NCI-H748 treated with DMSO at 0.1 percent for 48 hours (cell line): ENCODE measurements at regions not wholly inside any gene's neighbourhood (a gene's known extent, or its start where the extent isn't known, plus 50 kb on each side); places are given as distances from the start of the nearest gene placed in this dataset.

Experiments
- DNase-seq: peaks from one replicate; lab custom pipeline; 2025; lab: John Stamatoyannopoulos, UW

- DNase-seq, result no peak
Measured at GRCh38 chr6:146865756-146866379, 267.1 kb downstream of the ADGB start.

- DNase-seq, result no peak
Measured at GRCh38 chr6:146866731-146867414, 268.1 kb downstream of the ADGB start.

GRCh38 chr6:146868671-146869209 is 270.0 kb downstream of the ADGB start:
- no peak for DNase-seq

- DNase-seq, result no peak
Measured at GRCh38 chr6:146870760-146871159, 272.0 kb downstream of the ADGB start.

GRCh38 chr6:146871611-146872425 is 273.0 kb downstream of the ADGB start:
- peak; percentile 58 for DNase-seq

GRCh38 chr6:146872426-146872785 is 273.6 kb downstream of the ADGB start:
- DNase-seq, result no peak

- no peak for DNase-seq
Measured at GRCh38 chr6:146874278-146875018, 275.7 kb downstream of the ADGB start.

GRCh38 chr6:146875927-146876270 is 277.1 kb downstream of the ADGB start:
- DNase-seq, result no peak

- no peak for DNase-seq
Measured at GRCh38 chr6:146876271-146877151, 277.7 kb downstream of the ADGB start.

GRCh38 chr6:146878168-146878951 is 279.6 kb downstream of the ADGB start:
- no peak for DNase-seq

GRCh38 chr6:146878952-146879340 is 280.2 kb downstream of the ADGB start:
- DNase-seq, result no peak

- no peak for DNase-seq
Measured at GRCh38 chr6:146879406-146880117, 280.8 kb downstream of the ADGB start.

GRCh38 chr6:146881228-146882181 is 282.7 kb downstream of the ADGB start:
- DNase-seq, result no peak

GRCh38 chr6:146883640-146884531 is 285.1 kb downstream of the ADGB start:
- DNase-seq, result no peak

GRCh38 chr6:146884728-146885127 is 286.0 kb downstream of the ADGB start:
- DNase-seq, result no peak

GRCh38 chr6:146885708-146886457 is 287.1 kb downstream of the ADGB start:
- no peak for DNase-seq
